ENCODE measurements at regions not wholly inside any gene's neighbourhood (a gene's known extent, or its start where the extent isn't known, plus 50 kb on each side); places are given as distances from the start of the nearest gene placed in this dataset.

- TF ChIP-seq CTCF (conservative IDR thresholded peaks at IDR 0.05; ENCODE audit: low read depth, low read length) (no peak), FOS (IDR thresholded peaks at IDR 0.05; ENCODE audit: low read depth, low read length) (no peak)
Observed at GRCh38 chr15:69820819-69821218, 276.9 kb downstream of the TLE3 start.
